GM12878 (cell line): ENCODE measurements at regions not wholly inside any gene's neighbourhood (a gene's known extent, or its start where the extent isn't known, plus 50 kb on each side); places are given as distances from the start of the nearest gene placed in this dataset.

Source experiments
- ATAC-seq: fragments of 200-7000 bp; cut with Tn5 transposase; 3 replicates; pipeline ENCODE4 v1.9.1; 2020; ENCODE audit warnings: mild to moderate bottlenecking, moderate library complexity
- BruUV-seq: library from RNA; stranded (reverse); fragments of 400-500 nt; replicated peaks from 2 replicates; lab custom pipeline; 2021; lab: Mats Ljungman, UMichigan
- CTCF ChIA-PET: fragments of 300-600 bp; sonication (Branson Sonifier 250); formaldehyde crosslinking; extraction: SDS; loops from one replicate; lab custom pipeline; 2021; ENCODE audit warnings: inconsistent platforms; lab: Yijun Ruan, JAX
- POLR2A ChIA-PET: fragments of 350-600 bp; formaldehyde crosslinking; extraction: SDS; loops from one replicate; lab custom pipeline; 2021; ENCODE audit warnings: inconsistent platforms; lab: Charles Lee
- RAD21 ChIA-PET: fragments of 300-600 bp; sonication (Branson Sonifier 250); formaldehyde crosslinking; loops from one replicate; lab custom pipeline; 2023; ENCODE audit warnings: antibody characterized with exemption; ENCODE audit not compliant: unreplicated experiment; lab: Charles Lee
- SMC1A ChIA-PET: fragments of 300-600 bp; sonication (Branson Sonifier 250); formaldehyde crosslinking; loops from one replicate; lab custom pipeline; 2023; ENCODE audit not compliant: unreplicated experiment, uncharacterized antibody; lab: Charles Lee
- DNase-seq: peaks from one replicate; pipeline ENCODE4 v3.0.0-alpha.2; 2011; ENCODE audit warnings: low read depth, low spot score
- FAIRE-seq: peaks from 3 replicates; lab custom pipeline; 2011; peaks lifted over from hg19 to GRCh38; lab: Jason Lieb, UNC
- H2AFZ ChIP-seq: 2 replicates; pipeline ENCODE4 v1.6.0; 2011; ENCODE audit warnings: low read depth, low read length, control low read depth; ENCODE audit not compliant: control insufficient read depth
- H3K27ac ChIP-seq: 2 replicates; pipeline ENCODE4 v1.5.1; 2011; ENCODE audit warnings: control low read depth; ENCODE audit not compliant: control insufficient read depth, insufficient read depth
- H3K27me3 ChIP-seq, 2 experiments: replicated peaks in 1 of 2; 2 replicates each; pipeline versions ENCODE4 v1.6.0 to v1.6.1; 2011; ENCODE audit warnings: low read length in 1 of 2; ENCODE audit not compliant: control insufficient read depth in 2 of 2, insufficient read depth in 2 of 2
- H3K36me3 ChIP-seq, 2 experiments: 2 replicates each; pipeline ENCODE4 v1.5.1; 2011; ENCODE audit warnings: low read length in 1 of 2; ENCODE audit not compliant: control insufficient read depth in 2 of 2, insufficient read depth in 2 of 2
- H3K4me1 ChIP-seq: 2 replicates; pipeline ENCODE4 v1.6.1; 2011; ENCODE audit warnings: mild to moderate bottlenecking, low read length, moderate library complexity, mixed read lengths; ENCODE audit not compliant: control insufficient read depth, insufficient read depth
- H3K4me2 ChIP-seq: 2 replicates; pipeline ENCODE4 v1.6.0; 2011; ENCODE audit warnings: control low read depth; ENCODE audit not compliant: control insufficient read depth, insufficient read depth
- H3K4me3 ChIP-seq: fragments of 200-600 bp; sonication (generic); 2 replicates; pipeline ENCODE4 v1.5.1; 2016
- H3K79me2 ChIP-seq: 2 replicates; pipeline ENCODE4 v1.6.0; 2011; ENCODE audit warnings: low read length; ENCODE audit not compliant: control insufficient read depth, insufficient read depth
- H3K9ac ChIP-seq: 2 replicates; pipeline ENCODE4 v1.8.0; 2011; ENCODE audit warnings: low read length, control low read depth, mixed read lengths; ENCODE audit not compliant: control insufficient read depth, insufficient read depth
- H3K9me3 ChIP-seq: replicated peaks from 3 replicates; pipeline ENCODE4 v1.5.1; 2011; ENCODE audit warnings: mild to moderate bottlenecking, low read length; ENCODE audit not compliant: control insufficient read depth, insufficient read depth
- H4K20me1 ChIP-seq: 2 replicates; pipeline ENCODE4 v1.6.0; 2011; ENCODE audit not compliant: control insufficient read depth, insufficient read depth
- CBX5 ChIP-seq: sonication (generic); IDR thresholded peaks from 2 replicates; pipeline ENCODE4 v1.6.1; 2016; ENCODE audit warnings: low read depth, moderate library complexity, mild to moderate bottlenecking, inconsistent platforms
- CHD4 ChIP-seq: fragments of 200-600 bp; sonication (generic); IDR thresholded peaks from 2 replicates; pipeline ENCODE4 v1.6.1; 2016; ENCODE audit warnings: mild to moderate bottlenecking
- CREM ChIP-seq: IDR thresholded peaks from 2 replicates; pipeline ENCODE4 v1.6.1; 2014; ENCODE audit warnings: antibody characterized with exemption, low read depth
- DPF2 ChIP-seq: fragments of 450-650 bp; IDR thresholded peaks from 2 replicates; pipeline ENCODE4 v1.6.1; 2017; ENCODE audit warnings: mild to moderate bottlenecking
- EP300 ChIP-seq, 2 experiments: fragments of 150-350 bp in 1 of 2; IDR thresholded peaks; 2 replicates each; pipeline ENCODE4 v1.6.1; 2011 to 2012; ENCODE audit warnings: low read depth in 2 of 2, low read length in 2 of 2, borderline replicate concordance in 1 of 2, improper control_type of control experiment in 1 of 2, inconsistent platforms in 1 of 2; ENCODE audit not compliant: control insufficient read depth in 1 of 2
- HDAC6 ChIP-seq: fragments of 200-600 bp; sonication (generic); IDR thresholded peaks from one replicate; pipeline ENCODE4 v1.8.0; 2017; ENCODE audit warnings: antibody characterized with exemption; ENCODE audit not compliant: unreplicated experiment
- KAT2A ChIP-seq: conservative IDR thresholded peaks from 2 replicates; pipeline ENCODE4 v1.6.1; 2011; ENCODE audit warnings: low read depth, low read length; ENCODE audit not compliant: control insufficient read depth
- LARP7 ChIP-seq: fragments of 450-650 bp; IDR thresholded peaks from 2 replicates; pipeline ENCODE4 v1.6.1; 2017; ENCODE audit warnings: mild to moderate bottlenecking
- POLR2AphosphoS2 ChIP-seq: IDR thresholded peaks from 2 replicates; pipeline ENCODE4 v1.6.1; 2011; ENCODE audit warnings: low read depth, mild to moderate bottlenecking, low read length, improper control_type of control experiment, moderate library complexity
- POLR2AphosphoS5 ChIP-seq: IDR thresholded peaks from 2 replicates; pipeline ENCODE4 v1.6.1; 2011; ENCODE audit warnings: mild to moderate bottlenecking, low read length, inconsistent platforms
- SMAD5 ChIP-seq: IDR thresholded peaks from 2 replicates; pipeline ENCODE4 v1.6.1; 2016; ENCODE audit warnings: antibody characterized with exemption, low read depth
- STAT1 ChIP-seq: fragments of 450-650 bp; conservative IDR thresholded peaks from 2 replicates; pipeline ENCODE4 v1.6.1; 2014; ENCODE audit warnings: antibody characterized with exemption, mild to moderate bottlenecking
- SUZ12 ChIP-seq: fragments of 200-600 bp; sonication (generic); IDR thresholded peaks from one replicate; pipeline ENCODE4 v1.6.1; 2018; ENCODE audit warnings: antibody characterized with exemption, mild to moderate bottlenecking; ENCODE audit not compliant: unreplicated experiment
- TCF12 ChIP-seq: IDR thresholded peaks from 2 replicates; pipeline ENCODE4 v1.6.1; 2011; ENCODE audit warnings: low read depth, mild to moderate bottlenecking, low read length
- TCF3 ChIP-seq: IDR thresholded peaks from 2 replicates; pipeline ENCODE4 v1.6.1; 2012; ENCODE audit warnings: low read depth, mild to moderate bottlenecking, low read length, borderline replicate concordance; ENCODE audit not compliant: insufficient read depth
- WGBS: methylation state at CpG from one replicate; pipeline ENCODE4 v1.1.6; 2016; ENCODE audit warnings: low lambda C conversion rate; ENCODE audit not compliant: insufficient replicate concordance, insufficient coverage; ENCODE audit errors: missing lambda C conversion rate; 5-methylcytosine and 5-hydroxymethylcytosine counted together
- in situ Hi-C: fragments of 300-500 bp; cut with MboI; formaldehyde crosslinking; loops from 9 replicates; pipeline ENCODE4 v1.14.3; 2018; ENCODE audit warnings: mixed read lengths
- intact Hi-C: fragments of 100-400 bp; cut with micrococcal nuclease; formaldehyde crosslinking; loops from one replicate; pipeline ENCODE4 v1.14.2; 2022; ENCODE audit not compliant: unreplicated experiment
- TF ChIP-seq, protein P1 (sequence below): fragments of 150-350 bp; IDR thresholded peaks from 2 replicates; pipeline ENCODE4 v1.6.1; 2014; ENCODE audit warnings: mild to moderate bottlenecking, low read depth, low read length
- TF ChIP-seq, protein P2 (sequence below): fragments of 450-650 bp; IDR thresholded peaks from 2 replicates; pipeline ENCODE4 v1.6.1; 2014; ENCODE audit warnings: mild to moderate bottlenecking
- TF ChIP-seq, protein P3 (sequence below): IDR thresholded peaks from 2 replicates; pipeline ENCODE4 v1.6.1; 2011; ENCODE audit warnings: low read depth, low read length, improper control_type of control experiment, borderline replicate concordance

DNA sequence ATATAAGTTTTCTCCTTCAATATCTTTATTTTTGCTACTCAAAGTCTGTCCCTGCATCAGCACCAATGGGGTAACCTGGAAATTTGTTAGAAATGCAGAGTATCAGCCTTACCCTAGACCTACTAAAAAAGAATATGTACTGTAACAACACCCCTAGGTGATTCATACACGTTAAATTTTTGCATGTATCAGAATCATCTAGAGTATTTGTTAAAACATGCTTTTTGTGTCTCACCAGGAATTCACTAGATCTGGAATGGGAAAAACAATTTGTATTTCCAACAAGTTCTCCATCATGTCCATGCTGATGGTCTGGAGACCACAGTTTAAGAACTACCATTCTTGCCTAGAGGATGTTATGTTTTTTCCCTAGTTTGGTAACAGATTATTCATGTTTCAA is 196.0 kb upstream of the EDNRA start (continued):
- TF ChIP-seq TCF3, result no peak
- TF ChIP-seq CREM, result no peak
- no peak for TF ChIP-seq SUZ12
- TF ChIP-seq, protein P1, sequence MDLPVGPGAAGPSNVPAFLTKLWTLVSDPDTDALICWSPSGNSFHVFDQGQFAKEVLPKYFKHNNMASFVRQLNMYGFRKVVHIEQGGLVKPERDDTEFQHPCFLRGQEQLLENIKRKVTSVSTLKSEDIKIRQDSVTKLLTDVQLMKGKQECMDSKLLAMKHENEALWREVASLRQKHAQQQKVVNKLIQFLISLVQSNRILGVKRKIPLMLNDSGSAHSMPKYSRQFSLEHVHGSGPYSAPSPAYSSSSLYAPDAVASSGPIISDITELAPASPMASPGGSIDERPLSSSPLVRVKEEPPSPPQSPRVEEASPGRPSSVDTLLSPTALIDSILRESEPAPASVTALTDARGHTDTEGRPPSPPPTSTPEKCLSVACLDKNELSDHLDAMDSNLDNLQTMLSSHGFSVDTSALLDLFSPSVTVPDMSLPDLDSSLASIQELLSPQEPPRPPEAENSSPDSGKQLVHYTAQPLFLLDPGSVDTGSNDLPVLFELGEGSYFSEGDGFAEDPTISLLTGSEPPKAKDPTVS, result no peak
- no peak for TF ChIP-seq LARP7
- TF ChIP-seq, protein P2, sequence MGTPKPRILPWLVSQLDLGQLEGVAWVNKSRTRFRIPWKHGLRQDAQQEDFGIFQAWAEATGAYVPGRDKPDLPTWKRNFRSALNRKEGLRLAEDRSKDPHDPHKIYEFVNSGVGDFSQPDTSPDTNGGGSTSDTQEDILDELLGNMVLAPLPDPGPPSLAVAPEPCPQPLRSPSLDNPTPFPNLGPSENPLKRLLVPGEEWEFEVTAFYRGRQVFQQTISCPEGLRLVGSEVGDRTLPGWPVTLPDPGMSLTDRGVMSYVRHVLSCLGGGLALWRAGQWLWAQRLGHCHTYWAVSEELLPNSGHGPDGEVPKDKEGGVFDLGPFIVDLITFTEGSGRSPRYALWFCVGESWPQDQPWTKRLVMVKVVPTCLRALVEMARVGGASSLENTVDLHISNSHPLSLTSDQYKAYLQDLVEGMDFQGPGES, result no peak
- TF ChIP-seq HDAC6, result no peak
- TF ChIP-seq, all 136 proteins: peak for 0

DNA sequence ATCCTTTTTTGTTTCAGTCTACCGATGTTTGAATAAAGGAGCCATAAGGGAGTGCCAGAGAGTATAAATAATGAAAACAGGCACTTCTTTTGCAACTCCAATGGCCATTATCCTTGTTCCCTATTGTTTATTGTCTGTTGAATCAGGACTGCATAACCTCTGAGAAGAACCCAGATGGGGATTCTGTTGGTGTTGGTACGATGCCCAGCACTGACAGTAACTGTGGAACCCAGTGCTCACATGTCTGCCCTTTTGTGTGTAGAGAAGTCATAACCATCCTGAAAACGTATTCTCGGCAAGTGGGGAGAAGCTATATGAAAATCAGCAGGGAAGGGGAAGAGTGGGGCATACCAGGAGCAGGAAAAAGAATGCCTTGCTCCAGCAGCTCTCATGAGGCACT is 195.1 kb upstream of the EDNRA start:
- Histone ChIP-seq H3K4me1 (no peaks in the 10 kb centered on the region), H3K4me3 (no peak overlapping the region), H3K79me2 (no peaks in the 10 kb centered on the region), H3K36me3 (no peaks in the 10 kb centered on the region), H3K4me2 (no peak overlapping the region), H3K27me3 (no peaks in the 10 kb centered on the region), H3K9me3 (no peaks in the 10 kb centered on the region), H2AFZ (no peak overlapping the region), H3K9ac (no peak overlapping the region), H3K27ac (no peak overlapping the region), H4K20me1 (no peaks in the 10 kb centered on the region)
- RAD21 ChIA-PET, result no interaction called here
- in situ Hi-C loops, result no loop called here
- CTCF ChIA-PET, result interaction anchor here (1.6 kb wide), 1 partner anchor 304 kb away, joined by 3 read pairs; no protein-coding TSS in a partner anchor
- 18% methylated on average over 4 of the region's 4 CpGs for WGBS
- POLR2A ChIA-PET, result no interaction called here
- DNase-seq, result no peak
- BruUV-seq, result no TSS peak
- no peak for ATAC-seq
- no peak for TF ChIP-seq CHD4
- no peak for TF ChIP-seq DPF2
- no peak for TF ChIP-seq SUZ12
- TF ChIP-seq STAT1, result no peak
- no peak for TF ChIP-seq CBX5
- TF ChIP-seq POLR2AphosphoS5, result no peak
- no peak for TF ChIP-seq SMAD5
- no peak for TF ChIP-seq KAT2A
- TF ChIP-seq, protein P3, sequence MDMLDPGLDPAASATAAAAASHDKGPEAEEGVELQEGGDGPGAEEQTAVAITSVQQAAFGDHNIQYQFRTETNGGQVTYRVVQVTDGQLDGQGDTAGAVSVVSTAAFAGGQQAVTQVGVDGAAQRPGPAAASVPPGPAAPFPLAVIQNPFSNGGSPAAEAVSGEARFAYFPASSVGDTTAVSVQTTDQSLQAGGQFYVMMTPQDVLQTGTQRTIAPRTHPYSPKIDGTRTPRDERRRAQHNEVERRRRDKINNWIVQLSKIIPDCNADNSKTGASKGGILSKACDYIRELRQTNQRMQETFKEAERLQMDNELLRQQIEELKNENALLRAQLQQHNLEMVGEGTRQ, result no peak
- no peak for TF ChIP-seq EP300 (IDR thresholded peaks at IDR 0.05; ENCODE audit: borderline replicate concordance in 1 of 2, control insufficient read depth in 1 of 2, low read depth in 2 of 2, low read length in 2 of 2)
- no peak for TF ChIP-seq TCF12
- TF ChIP-seq POLR2AphosphoS2, result no peak
- SMC1A ChIA-PET, result no interaction called here
- FAIRE-seq, result no peak
- intact Hi-C loops, result no loop called here
